ENCODE measurements at regions not wholly inside any gene's neighbourhood (a gene's known extent, or its start where the extent isn't known, plus 50 kb on each side); places are given as distances from the start of the nearest gene placed in this dataset.
"Not testable (repeated sequence)": the region's sequence is repeated elsewhere in the genome, so short reads cannot be mapped to it uniquely, and the experiment has no call there.

DNA sequence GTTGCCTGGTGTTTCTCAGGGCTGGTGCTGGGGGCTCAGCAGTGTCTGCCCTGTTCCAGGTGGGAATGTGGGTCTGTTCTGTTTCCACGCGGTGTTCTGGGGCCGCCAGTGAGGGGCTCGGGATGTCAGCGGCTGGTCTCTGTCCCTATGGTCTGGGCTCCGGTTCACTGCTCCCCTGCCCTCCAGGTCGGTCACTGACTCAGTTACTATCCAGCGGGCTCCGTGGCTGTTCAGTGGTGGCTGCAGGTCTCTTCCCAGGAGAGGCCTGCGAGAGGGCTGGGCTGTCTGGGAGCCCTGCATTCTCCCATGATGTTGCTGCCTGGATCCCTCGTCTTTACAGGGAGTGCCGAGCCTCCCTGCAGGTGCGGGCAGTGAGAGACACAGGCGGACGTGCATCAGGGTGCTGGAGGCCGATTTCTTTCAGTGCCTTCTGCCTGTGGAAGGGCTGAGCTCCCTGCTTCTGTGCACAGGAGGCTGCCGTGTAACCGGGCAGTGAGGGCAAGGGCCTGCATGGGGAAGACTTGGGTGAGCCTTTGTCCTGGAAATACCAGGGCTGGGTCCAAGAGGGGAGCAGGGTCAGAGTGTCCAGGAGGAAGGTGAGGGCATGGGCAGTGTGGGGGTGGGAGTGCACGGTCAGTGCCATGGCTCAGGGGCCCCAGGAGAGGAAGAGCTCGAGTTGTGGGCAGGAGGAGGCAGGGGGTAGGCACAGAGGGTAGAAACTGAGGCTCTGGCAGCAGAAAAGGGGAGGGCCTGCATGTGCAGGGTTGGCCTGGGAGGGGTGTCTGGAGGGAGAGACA lies 391.0 kb downstream of the TMEM121 start:
- not testable (repeated sequence) for DNase-seq (ENCODE audit: low read depth, low spot score)

DNA sequence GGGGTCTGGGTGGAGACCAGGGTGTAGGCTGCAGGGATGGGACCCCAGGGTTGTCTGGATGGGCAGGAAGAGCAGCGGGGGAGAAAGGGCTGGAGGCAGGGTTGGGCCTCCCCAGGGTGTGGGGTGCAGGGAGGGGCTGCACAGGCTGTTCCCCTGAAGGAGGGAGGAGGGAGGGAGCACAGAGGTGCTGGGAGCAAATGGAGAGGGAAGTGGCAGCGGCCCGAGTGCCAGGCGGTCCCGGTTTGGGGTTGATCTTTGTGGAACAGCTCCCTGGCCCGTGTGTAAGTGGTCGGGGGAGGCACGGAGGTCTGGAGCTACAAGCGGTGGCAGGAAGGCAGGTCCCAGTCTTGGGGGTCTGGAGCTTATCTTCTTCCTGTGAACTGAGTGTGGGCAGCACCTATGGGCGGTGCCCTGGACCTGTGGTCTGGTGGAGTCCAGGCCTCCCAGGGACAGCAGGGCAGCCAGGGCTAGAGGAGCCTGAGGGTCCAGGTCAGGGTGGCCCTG lies 391.6 kb downstream of the TMEM121 start:
- no peak for DNase-seq (ENCODE audit: low read depth, low spot score)

DNA sequence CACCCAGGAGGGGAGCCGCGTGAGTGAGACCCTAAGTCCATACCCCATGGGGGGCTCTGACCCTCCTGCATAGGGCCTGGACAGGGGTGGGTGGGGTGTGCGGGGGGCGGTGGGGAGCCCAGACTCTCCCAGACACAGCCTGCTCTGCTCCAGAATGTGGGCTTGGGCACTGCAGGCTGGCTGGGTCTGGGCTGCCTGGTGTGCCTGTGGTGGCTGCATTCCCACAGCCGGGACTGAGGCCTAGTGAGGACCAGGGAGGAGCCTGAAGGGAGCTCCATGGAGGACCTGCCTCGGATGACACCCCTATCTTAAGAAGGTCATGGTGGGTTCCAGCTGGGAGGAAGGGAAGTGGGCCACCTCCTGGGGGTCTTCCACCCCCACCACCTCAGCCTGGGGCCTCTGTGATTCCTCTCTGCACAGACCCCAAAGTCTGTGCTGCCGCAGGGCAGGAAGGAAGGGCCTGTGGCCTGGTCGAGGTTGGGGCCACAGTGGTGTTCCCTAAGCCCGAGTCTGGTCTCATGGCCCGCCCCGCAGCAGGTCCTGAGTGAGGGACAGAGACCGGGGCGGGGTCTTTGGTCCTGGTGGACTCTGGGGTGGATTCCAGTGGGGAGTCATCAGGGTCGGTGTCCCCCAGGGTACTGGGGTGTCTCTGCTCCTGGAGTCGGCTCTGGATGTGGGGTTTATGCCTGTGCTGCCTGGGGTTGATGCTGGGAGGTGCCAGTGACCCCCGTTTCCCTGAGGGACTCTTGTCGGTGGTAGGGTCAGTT lies 392.3 kb downstream of the TMEM121 start:
- DNase-seq (ENCODE audit: low read depth, low spot score): no peak

GRCh38 chr14:105919458-105920150 lies 393.2 kb downstream of the TMEM121 start:
- DNase-seq (ENCODE audit: low read depth, low spot score): no peak

GRCh38 chr14:105920151-105920700 lies 393.8 kb downstream of the TMEM121 start:
- not testable (repeated sequence) for DNase-seq (ENCODE audit: low read depth, low spot score)

- not testable (repeated sequence) for DNase-seq (ENCODE audit: low read depth, low spot score)
These were observed 394.7 kb downstream of the TMEM121 start for GRCh38 chr14:105920803-105921755.

GRCh38 chr14:105921781-105922180 lies 395.4 kb downstream of the TMEM121 start:
- DNase-seq (ENCODE audit: low read depth, low spot score): not testable (repeated sequence)

DNA sequence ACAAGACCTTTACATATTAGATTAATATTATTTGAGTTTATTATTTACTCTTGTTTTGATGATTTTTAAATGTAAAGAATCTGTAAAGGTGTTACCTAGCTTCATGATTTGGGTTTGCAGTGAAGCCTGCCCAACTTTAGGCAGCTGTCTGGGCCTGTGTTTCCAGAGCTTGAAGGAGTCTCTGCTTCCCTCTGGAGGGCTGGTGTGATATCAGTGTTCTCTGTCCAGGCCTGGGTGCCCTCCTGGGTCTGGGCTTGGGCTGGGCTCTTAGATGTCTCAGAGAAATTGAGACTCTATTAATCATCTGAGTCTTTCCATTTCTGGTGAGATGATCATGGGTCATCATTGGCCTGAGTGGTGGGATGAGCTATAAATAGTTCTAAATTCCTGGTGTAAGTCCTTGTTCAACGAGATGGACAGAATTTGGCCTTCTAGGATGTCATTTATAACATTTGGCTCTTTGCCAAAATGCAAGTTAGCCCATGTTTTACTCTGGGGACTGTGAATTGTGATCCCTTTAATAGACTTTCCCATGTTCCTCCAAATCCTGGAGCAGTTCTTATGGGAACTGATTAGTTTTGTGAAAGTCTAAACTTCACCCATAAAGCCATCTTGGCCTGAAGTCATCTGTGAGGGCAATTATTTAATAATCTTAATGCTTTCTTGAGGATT lies 397.3 kb downstream of the TMEM121 start:
- DNase-seq (ENCODE audit: low read depth, low spot score): not testable (repeated sequence)

DNA sequence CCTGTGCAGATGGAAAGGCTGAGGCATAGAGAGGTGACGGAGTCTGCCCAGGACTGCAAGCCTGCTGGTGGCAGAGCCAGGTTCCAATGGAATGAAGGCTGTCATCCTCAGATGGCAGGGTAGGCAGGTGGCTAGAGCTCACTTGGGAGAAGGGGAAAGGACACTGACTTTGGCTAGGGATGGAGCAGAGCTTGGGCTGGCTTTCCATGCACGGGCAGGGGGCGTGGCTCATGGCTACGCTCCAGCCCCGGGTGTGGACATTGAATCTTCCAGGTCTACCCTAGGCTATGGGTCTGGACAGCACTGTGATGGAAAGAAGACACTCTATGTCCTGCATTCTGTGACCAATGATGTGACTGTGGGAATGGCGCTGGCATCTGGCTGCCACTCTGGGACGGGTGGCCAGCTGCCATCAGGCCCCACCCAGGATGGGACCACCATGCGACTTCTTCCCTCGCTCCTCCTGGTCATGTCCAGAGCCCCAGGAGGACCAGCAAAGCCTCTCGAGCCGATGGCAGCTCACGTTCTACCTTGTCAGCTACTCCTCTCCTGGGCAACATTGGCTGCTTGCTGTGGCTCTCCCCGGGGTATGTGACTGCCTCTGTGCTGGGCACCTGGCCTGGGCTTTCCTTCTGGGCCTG lies 398.7 kb downstream of the TMEM121 start:
- DNase-seq (ENCODE audit: low read depth, low spot score): no peak

GRCh38 chr14:105925615-105926372 lies 399.4 kb downstream of the TMEM121 start:
- DNase-seq (ENCODE audit: low read depth, low spot score): no peak

GRCh38 chr14:105926373-105927095 lies 400.2 kb downstream of the TMEM121 start:
- no peak for DNase-seq (ENCODE audit: low read depth, low spot score)

- no peak for DNase-seq (ENCODE audit: low read depth, low spot score)
These were observed 401.0 kb downstream of the TMEM121 start for GRCh38 chr14:105927096-105928060.

DNA sequence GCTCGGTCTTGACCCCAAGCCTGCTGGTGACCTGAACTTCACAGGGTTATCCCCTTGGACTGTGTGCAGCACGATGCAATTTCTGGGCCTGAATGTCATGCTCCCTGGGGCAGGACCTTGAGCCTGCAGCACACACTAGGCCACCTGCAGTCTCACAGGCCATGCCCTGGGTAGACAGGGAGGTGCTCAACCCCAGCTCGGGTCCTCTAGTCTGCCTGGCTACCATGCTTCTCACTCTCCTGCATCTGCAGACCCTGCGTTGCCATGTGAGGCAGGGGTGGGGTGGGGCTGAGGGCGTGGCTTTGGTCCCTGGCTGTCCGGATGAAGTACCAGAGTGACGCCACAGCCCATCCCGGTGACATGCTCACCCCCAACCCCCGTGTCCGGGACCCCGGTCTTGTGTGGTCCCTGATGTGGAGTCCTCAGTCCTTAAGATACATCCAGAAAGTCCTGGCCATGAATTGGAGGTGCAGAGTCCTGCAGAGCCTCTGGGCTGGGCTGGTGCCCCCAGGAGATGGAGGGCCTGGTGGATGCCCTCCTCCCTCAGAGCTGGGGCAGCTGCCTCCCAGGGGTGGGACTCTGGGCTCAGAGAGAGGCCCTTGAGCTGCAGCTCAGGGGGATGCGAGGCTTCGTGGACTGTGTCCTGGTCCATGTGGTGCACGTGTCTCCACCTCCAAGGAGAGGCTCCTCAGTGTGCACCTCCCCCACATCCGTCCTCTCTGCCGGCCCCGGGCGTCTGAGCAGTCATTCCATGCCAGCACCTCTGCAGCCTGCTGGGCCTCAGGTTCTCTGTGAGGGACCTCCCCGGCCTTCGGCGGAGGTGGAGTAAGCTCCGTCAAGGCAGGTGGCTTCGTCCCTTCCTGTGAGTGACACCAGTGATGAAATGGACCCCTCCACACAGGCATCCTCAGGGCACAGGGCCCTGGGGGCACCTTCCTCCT lies 402.1 kb downstream of the TMEM121 start:
- DNase-seq (ENCODE audit: low read depth, low spot score): not testable (repeated sequence)

GRCh38 chr14:105929327-105930081 lies 403.1 kb downstream of the TMEM121 start:
- no peak for DNase-seq (ENCODE audit: low read depth, low spot score)

GRCh38 chr14:105930572-105930971 lies 404.2 kb downstream of the TMEM121 start:
- DNase-seq (ENCODE audit: low read depth, low spot score): no peak

All from activated naive CD8-positive, alpha-beta T cell treated with anti-CD3 and anti-CD28 coated beads, Interleukin-2, amount 50 U/mL, for 16 hours (primary cell).